Keratinocyte (primary cell): ENCODE measurements at regions not wholly inside any gene's neighbourhood (a gene's known extent, or its start where the extent isn't known, plus 50 kb on each side); places are given as distances from the start of the nearest gene placed in this dataset.
A peak's percentile ranks its signal among the peaks of the same experiment; 100 is the strongest.

ENCODE experiments used
- DNase-seq: peaks from one replicate; pipeline ENCODE4 v3.0.0-alpha.2; 2011; ENCODE audit warnings: low read depth, missing footprints, low spot score
- FAIRE-seq: peaks from 2 replicates; lab custom pipeline; 2011; peaks lifted over from hg19 to GRCh38; lab: Jason Lieb, UNC
- H2AFZ ChIP-seq: 2 replicates; pipeline ENCODE4 v1.6.0; 2012; ENCODE audit warnings: low read length, control low read depth, inconsistent platforms; ENCODE audit not compliant: control insufficient read depth
- H3K27ac ChIP-seq: 2 replicates; pipeline ENCODE4 v1.5.1; 2011; ENCODE audit warnings: low read length; ENCODE audit not compliant: control insufficient read depth, insufficient read depth
- H3K27me3 ChIP-seq: 3 replicates; pipeline ENCODE4 v1.6.0; 2011; ENCODE audit warnings: low read length; ENCODE audit not compliant: control insufficient read depth, insufficient read depth; ENCODE audit errors: extremely low read depth
- H3K36me3 ChIP-seq, 2 experiments: 2 replicates in 1 of 2; 3 replicates in 1 of 2; pipeline ENCODE4 v1.5.1; 2011; ENCODE audit warnings: low read length in 2 of 2, mild to moderate bottlenecking in 1 of 2; ENCODE audit not compliant: control insufficient read depth in 2 of 2, insufficient read depth in 2 of 2; ENCODE audit errors: extremely low read depth in 1 of 2
- H3K4me1 ChIP-seq: 3 replicates; pipeline ENCODE4 v1.5.1; 2011; ENCODE audit warnings: low read length; ENCODE audit not compliant: control insufficient read depth, insufficient read depth; ENCODE audit errors: extremely low read depth
- H3K4me2 ChIP-seq: 3 replicates; pipeline ENCODE4 v1.6.0; 2011; ENCODE audit warnings: low read depth, low read length; ENCODE audit not compliant: control insufficient read depth, insufficient read depth; ENCODE audit errors: extremely low read depth
- H3K4me3 ChIP-seq, 3 experiments: fragments of 200-600 bp in 1 of 3; sonication (generic) in 1 of 3; 2 replicates in 2 of 3; 3 replicates in 1 of 3; pipeline ENCODE4 v1.5.1; 2011 to 2016; ENCODE audit warnings: low read length in 3 of 3, mild to moderate bottlenecking in 3 of 3, control low read depth in 2 of 3, inconsistent platforms in 1 of 3, low read depth in 1 of 3, mixed read lengths in 1 of 3, mixed run types in 1 of 3, moderate library complexity in 1 of 3; ENCODE audit not compliant: control insufficient read depth in 2 of 3, insufficient read depth in 2 of 3; ENCODE audit errors: extremely low read depth in 1 of 3
- H3K79me2 ChIP-seq: 2 replicates; pipeline ENCODE4 v1.6.0; 2012; ENCODE audit warnings: low read length; ENCODE audit not compliant: control insufficient read depth, insufficient read depth
- H3K9ac ChIP-seq: 3 replicates; pipeline ENCODE4 v1.6.0; 2011; ENCODE audit warnings: low read length; ENCODE audit not compliant: control insufficient read depth, insufficient read depth; ENCODE audit errors: extremely low read depth
- H3K9me1 ChIP-seq: 3 replicates; pipeline ENCODE4 v1.6.0; 2011; ENCODE audit warnings: low read length; ENCODE audit not compliant: control insufficient read depth, insufficient read depth; ENCODE audit errors: extremely low read depth
- H3K9me3 ChIP-seq: 2 replicates; pipeline ENCODE4 v1.5.1; 2012; ENCODE audit warnings: low read depth, low read length; ENCODE audit not compliant: control insufficient read depth
- H4K20me1 ChIP-seq: 3 replicates; pipeline ENCODE4 v1.6.0; 2011; ENCODE audit warnings: low read length; ENCODE audit not compliant: control insufficient read depth, insufficient read depth; ENCODE audit errors: extremely low read depth
- EZH2 ChIP-seq: IDR thresholded peaks from one replicate; pipeline ENCODE4 v1.6.1; 2012; ENCODE audit warnings: inconsistent platforms, mild to moderate bottlenecking, low read length, moderate library complexity
- dilution Hi-C: fragments of 300-500 bp; cut with MboI; formaldehyde crosslinking; loops from one replicate; pipeline ENCODE4 v1.7.0; 2020; ENCODE audit warnings: low sequenced_read_pairs; ENCODE audit not compliant: extremely low pct_ligation_motif_present
- TF ChIP-seq, protein P1 (sequence below), 3 experiments: IDR thresholded peaks in 1 of 3; conservative IDR thresholded peaks in 1 of 3; optimal IDR thresholded peaks in 1 of 3; 2 replicates in 2 of 3; 3 replicates in 1 of 3; pipeline versions ENCODE3 to v1.5.1; 2011; ENCODE audit warnings: low read length in 3 of 3, mild to moderate bottlenecking in 3 of 3, moderate library complexity in 2 of 3, control low read depth in 1 of 3, inconsistent platforms in 1 of 3; ENCODE audit not compliant: insufficient read depth in 2 of 3; ENCODE audit errors: extremely low read depth in 1 of 3

DNA sequence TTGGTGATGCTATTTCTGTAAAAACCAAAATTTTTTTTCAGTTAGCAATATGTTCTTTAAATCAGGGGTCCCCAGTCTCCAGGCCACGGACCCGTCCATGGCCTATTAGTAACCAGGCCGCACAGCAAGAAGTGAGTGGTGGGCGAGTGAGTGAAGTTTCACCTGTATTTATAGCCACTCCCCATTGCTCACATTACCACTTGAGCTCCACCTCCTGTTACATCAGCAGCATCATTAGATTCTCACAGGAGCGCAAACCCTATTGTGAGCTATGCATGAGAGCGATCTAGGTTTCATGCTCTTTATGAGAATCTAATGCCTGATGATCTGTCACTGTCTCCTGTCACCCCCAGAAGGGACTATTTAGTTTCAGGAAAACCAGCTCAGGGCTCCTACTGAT lies 58.9 kb upstream of the SLC7A1 start:
- FAIRE-seq (no peak), DNase-seq (no peak)
- Histone ChIP-seq H2AFZ (no peak overlapping the region), H3K36me3 (no peaks in the 10 kb centered on the region), H3K27ac (no peak overlapping the region), H3K9me1 (no peaks in the 10 kb centered on the region), H3K27me3 (no peaks in the 10 kb centered on the region), H3K4me2 (no peak overlapping the region), H3K9ac (no peak overlapping the region), H3K79me2 (peaks cover 3% of the 10 kb centered on the region), H3K9me3 (no peaks in the 10 kb centered on the region), H4K20me1 (no peaks in the 10 kb centered on the region), H3K4me1 (no peaks in the 10 kb centered on the region), H3K4me3 (no peak overlapping the region)
- dilution Hi-C loops, result no loop called here
- TF ChIP-seq EZH2, result no peak
- TF ChIP-seq, protein P1, sequence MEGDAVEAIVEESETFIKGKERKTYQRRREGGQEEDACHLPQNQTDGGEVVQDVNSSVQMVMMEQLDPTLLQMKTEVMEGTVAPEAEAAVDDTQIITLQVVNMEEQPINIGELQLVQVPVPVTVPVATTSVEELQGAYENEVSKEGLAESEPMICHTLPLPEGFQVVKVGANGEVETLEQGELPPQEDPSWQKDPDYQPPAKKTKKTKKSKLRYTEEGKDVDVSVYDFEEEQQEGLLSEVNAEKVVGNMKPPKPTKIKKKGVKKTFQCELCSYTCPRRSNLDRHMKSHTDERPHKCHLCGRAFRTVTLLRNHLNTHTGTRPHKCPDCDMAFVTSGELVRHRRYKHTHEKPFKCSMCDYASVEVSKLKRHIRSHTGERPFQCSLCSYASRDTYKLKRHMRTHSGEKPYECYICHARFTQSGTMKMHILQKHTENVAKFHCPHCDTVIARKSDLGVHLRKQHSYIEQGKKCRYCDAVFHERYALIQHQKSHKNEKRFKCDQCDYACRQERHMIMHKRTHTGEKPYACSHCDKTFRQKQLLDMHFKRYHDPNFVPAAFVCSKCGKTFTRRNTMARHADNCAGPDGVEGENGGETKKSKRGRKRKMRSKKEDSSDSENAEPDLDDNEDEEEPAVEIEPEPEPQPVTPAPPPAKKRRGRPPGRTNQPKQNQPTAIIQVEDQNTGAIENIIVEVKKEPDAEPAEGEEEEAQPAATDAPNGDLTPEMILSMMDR (optimal IDR thresholded peaks at IDR 0.05 in 1 of 3, IDR thresholded peaks at IDR 0.05 in 1 of 3, conservative IDR thresholded peaks at IDR 0.05 in 1 of 3; ENCODE audit: extremely low read depth in 1 of 3, insufficient read depth in 2 of 3, low read length in 3 of 3), result no peak

DNA sequence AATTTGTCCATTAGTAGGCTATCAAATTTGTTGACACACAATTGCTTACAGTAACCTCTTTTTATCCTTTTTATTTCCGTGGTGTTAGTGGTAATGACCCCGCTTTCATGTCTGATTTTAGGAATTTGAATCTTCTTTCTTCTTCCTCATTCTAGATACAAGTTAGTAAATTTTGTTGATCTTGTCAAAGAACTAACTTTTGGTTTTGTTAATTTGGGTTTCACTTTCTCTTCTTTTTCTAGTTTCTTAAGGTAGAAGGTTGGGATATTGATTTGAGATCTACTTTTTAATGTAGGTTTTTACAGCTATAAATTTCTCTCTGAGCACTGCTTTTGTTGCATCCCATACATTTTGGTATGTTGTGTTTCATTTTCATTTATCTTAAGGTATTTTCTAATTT lies 53.3 kb upstream of the SLC7A1 start:
- dilution Hi-C loops, result no loop called here
- no peak for FAIRE-seq
- DNase-seq, result no peak
- H4K20me1 ChIP-seq, result no peaks in the 10 kb centered on the region
- no peak for TF ChIP-seq EZH2
- TF ChIP-seq, protein P1 (optimal IDR thresholded peaks at IDR 0.05 in 1 of 3, IDR thresholded peaks at IDR 0.05 in 1 of 3, conservative IDR thresholded peaks at IDR 0.05 in 1 of 3; ENCODE audit: extremely low read depth in 1 of 3, insufficient read depth in 2 of 3, low read length in 3 of 3), result no peak
- no peaks in the 10 kb centered on the region for H3K27me3 ChIP-seq
- H3K36me3 ChIP-seq, result no peaks in the 10 kb centered on the region
- no peaks in the 10 kb centered on the region for H3K9me3 ChIP-seq
- H3K9ac ChIP-seq, result no peak overlapping the region
- no peaks in the 10 kb centered on the region for H3K9me1 ChIP-seq
- no peak overlapping the region for H3K4me2 ChIP-seq
- H3K4me1 ChIP-seq, result no peaks in the 10 kb centered on the region
- no peak overlapping the region for H3K27ac ChIP-seq
- peak overlapping the region in 1 of 3 experiments; percentile 20 for H3K4me3 ChIP-seq
- peaks cover 3% of the 10 kb centered on the region for H3K79me2 ChIP-seq
- H2AFZ ChIP-seq, result no peak overlapping the region
